ENCODE measurements at regions not wholly inside any gene's neighbourhood (a gene's known extent, or its start where the extent isn't known, plus 50 kb on each side); places are given as distances from the start of the nearest gene placed in this dataset.

DNA sequence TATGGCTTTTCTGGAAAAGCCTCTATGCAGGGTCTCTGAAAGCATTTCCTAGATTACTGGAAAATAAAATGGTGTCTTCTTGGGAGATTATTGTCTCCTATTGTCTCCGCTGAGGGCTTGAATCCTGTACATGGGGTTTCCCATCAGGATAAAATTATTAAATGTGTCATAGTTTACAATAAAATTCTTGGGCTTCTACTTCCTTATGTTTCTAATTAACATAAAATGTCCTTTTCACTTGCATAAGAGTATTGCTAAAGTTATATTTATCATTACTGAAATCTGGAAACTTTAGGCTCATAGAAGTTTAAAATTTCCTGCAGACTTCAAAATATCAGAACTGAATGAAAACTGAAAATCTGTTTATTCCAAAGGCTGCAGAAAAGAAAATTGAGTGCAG, 595.5 kb upstream of the AGTR1 start:
- TF ChIP-seq, protein P1, sequence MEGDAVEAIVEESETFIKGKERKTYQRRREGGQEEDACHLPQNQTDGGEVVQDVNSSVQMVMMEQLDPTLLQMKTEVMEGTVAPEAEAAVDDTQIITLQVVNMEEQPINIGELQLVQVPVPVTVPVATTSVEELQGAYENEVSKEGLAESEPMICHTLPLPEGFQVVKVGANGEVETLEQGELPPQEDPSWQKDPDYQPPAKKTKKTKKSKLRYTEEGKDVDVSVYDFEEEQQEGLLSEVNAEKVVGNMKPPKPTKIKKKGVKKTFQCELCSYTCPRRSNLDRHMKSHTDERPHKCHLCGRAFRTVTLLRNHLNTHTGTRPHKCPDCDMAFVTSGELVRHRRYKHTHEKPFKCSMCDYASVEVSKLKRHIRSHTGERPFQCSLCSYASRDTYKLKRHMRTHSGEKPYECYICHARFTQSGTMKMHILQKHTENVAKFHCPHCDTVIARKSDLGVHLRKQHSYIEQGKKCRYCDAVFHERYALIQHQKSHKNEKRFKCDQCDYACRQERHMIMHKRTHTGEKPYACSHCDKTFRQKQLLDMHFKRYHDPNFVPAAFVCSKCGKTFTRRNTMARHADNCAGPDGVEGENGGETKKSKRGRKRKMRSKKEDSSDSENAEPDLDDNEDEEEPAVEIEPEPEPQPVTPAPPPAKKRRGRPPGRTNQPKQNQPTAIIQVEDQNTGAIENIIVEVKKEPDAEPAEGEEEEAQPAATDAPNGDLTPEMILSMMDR (IDR thresholded peaks at IDR 0.05; ENCODE audit: insufficient read depth, low read depth, low read length), result no peak
- TF ChIP-seq EZH2 (IDR thresholded peaks at IDR 0.05; ENCODE audit: insufficient read depth, low read length), result no peak
